ENCODE measurements at regions not wholly inside any gene's neighbourhood (a gene's known extent, or its start where the extent isn't known, plus 50 kb on each side); places are given as distances from the start of the nearest gene placed in this dataset.

DNA sequence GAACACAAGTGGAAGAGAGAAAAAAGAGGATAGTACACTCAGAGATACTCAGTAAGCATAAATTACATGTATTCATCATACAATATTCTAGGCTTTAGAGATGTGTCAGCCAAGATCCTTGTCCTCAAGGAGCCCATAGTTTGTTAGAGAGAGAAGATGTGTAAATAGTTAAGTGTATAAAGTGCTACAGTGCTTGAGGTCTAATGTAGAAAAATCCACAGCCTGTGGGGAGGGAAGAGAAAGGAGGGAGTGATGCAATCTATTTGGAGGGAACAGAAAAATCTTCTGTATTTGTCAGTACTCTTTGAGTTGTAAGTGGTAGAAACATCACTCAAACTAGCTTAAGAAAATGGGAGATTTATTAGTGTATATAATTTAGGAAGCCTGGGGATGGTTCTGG, 81.9 kb downstream of the PALM2AKAP2 start:
- TF ChIP-seq, protein P1, sequence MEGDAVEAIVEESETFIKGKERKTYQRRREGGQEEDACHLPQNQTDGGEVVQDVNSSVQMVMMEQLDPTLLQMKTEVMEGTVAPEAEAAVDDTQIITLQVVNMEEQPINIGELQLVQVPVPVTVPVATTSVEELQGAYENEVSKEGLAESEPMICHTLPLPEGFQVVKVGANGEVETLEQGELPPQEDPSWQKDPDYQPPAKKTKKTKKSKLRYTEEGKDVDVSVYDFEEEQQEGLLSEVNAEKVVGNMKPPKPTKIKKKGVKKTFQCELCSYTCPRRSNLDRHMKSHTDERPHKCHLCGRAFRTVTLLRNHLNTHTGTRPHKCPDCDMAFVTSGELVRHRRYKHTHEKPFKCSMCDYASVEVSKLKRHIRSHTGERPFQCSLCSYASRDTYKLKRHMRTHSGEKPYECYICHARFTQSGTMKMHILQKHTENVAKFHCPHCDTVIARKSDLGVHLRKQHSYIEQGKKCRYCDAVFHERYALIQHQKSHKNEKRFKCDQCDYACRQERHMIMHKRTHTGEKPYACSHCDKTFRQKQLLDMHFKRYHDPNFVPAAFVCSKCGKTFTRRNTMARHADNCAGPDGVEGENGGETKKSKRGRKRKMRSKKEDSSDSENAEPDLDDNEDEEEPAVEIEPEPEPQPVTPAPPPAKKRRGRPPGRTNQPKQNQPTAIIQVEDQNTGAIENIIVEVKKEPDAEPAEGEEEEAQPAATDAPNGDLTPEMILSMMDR (IDR thresholded peaks at IDR 0.05; ENCODE audit: low read depth, low read length, missing control alignments): no peak
- no peak for DNase-seq (ENCODE audit: extremely low read depth, low read depth)
- no peak overlapping the region for H3K4me3 ChIP-seq (replicated peaks; ENCODE audit: low read depth, low read length)

DNA sequence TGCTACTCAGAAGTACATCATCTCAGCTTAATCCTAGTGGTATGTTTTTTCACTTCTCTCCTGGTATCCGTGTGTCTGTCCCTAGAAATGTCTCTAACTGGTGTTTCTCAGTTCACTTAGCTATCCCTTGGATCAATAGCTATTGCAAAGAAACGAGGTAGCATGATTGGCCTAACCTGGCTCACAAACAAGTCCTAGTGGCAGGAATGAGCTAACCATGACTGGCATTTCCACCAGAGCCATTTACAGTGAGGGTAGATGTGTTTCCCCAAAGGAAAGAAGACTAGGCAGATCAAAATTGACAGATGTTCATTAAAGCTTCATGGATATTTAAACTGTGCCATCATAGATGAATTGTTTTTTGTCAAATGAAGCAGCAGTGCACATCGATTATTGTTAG, 82.5 kb downstream of the PALM2AKAP2 start:
- no peak for DNase-seq (ENCODE audit: extremely low read depth, low read depth)
- no peak overlapping the region for H3K4me3 ChIP-seq (replicated peaks; ENCODE audit: low read depth, low read length)
- TF ChIP-seq, protein P1 (IDR thresholded peaks at IDR 0.05; ENCODE audit: low read depth, low read length, missing control alignments): no peak

DNA sequence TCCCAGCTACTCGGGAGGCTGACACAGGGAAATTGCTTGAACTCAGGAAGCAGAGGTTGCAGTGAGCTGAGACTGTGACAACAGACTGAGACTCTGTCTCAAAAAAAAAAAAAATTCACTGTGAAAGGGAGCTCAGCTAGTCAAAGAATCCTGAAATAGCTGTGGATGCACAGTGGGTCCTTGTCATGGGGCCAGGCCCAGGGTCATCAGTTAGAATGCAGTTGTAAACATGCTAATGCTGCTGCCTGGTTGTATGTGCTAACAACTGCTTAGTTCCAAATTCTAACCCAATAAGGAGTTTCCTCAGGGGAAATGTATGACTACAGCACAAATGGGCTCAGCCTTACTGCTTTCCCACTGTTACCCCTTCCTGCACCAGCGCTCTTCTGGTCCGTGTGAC, 84.0 kb downstream of the PALM2AKAP2 start:
- TF ChIP-seq, protein P1 (IDR thresholded peaks at IDR 0.05; ENCODE audit: low read depth, low read length, missing control alignments): no peak
- DNase-seq (ENCODE audit: extremely low read depth, low read depth): no peak
- no peak overlapping the region for H3K4me3 ChIP-seq (replicated peaks; ENCODE audit: low read depth, low read length)

DNA sequence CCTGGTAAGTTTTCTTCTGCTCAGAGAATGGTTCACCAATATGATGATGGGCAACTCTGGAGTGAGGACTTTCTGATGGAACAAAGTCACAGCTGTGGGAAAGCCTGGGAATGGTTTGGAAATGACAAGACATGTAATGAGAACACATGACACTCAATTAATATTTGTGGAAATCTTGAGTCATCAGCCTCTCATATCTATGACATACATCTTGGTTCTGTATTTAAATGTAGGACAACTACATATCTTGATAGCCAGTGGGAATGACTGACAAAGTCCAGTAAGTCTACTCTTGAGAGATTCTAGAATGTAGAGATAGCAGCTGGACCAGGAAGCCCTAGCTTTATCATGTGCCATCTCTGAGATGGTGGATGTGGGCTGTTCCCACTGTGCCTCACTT, 85.5 kb downstream of the PALM2AKAP2 start:
- no peak overlapping the region for H3K4me3 ChIP-seq (replicated peaks; ENCODE audit: low read depth, low read length)
- no peak for DNase-seq (ENCODE audit: extremely low read depth, low read depth)
- TF ChIP-seq, protein P1 (IDR thresholded peaks at IDR 0.05; ENCODE audit: low read depth, low read length, missing control alignments): no peak

DNA sequence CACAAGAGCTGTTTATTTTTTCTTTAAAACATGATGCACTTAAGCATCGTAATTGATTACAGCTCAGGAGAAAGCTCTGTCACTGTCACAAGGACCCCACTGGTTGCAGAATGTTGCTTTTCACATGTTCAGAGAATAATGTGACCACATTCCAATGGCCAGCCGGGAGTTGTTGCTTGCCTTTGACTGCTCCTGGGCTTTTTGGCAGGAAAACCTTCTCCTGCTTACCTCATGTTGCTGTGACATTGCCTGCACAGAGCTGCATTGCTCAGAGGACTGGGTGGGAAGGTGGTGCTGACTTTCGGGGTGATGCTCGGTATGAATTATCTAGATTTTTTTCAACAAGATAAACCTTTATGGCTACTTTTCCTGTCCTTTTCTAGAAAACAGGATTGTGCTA, 88.2 kb downstream of the PALM2AKAP2 start:
- no peak overlapping the region for H3K4me3 ChIP-seq (replicated peaks; ENCODE audit: low read depth, low read length)
- no peak for DNase-seq (ENCODE audit: extremely low read depth, low read depth)
- TF ChIP-seq, protein P1 (IDR thresholded peaks at IDR 0.05; ENCODE audit: low read depth, low read length, missing control alignments): no peak

DNA sequence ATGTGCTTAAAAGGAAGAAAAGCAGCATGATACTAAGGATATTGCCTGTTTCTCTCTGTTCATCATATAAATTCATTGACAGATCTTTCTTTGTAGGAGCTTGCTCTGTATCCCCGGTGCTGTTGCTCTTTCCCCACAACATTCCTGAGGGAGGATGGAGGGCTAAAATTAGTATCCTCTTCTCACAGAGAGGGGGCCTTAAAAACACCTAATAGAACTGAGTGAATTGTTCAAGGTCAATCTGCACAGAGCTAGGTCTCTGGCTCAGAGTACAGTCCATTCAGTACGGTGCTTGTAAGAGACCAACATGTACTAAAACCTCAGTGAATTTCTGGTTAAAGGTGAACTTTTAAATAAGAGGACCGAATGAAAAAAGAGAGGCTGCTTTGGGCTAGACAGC, 88.7 kb downstream of the PALM2AKAP2 start:
- no peak overlapping the region for H3K4me3 ChIP-seq (replicated peaks; ENCODE audit: low read depth, low read length)
- no peak for DNase-seq (ENCODE audit: extremely low read depth, low read depth)
- TF ChIP-seq, protein P1 (IDR thresholded peaks at IDR 0.05; ENCODE audit: low read depth, low read length, missing control alignments): no peak

DNA sequence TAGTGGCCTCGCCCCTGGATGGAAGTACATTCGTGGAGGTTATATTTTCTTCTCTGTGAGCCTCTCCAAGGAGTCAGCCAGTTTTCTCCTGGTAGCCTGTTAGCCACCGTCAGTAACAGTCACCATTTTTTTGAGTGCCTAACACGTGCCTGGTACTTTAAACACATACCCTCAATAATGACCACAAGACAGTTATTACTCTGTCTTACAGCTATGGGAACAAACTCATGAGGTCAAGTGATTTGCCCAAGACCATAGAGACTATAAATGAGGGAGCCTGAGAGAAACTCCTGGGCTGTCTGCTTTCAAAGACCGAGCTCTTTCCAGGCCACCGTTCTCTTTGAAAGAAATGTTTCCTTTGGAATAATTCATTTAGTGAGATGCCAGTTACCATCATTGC, 90.4 kb downstream of the PALM2AKAP2 start:
- TF ChIP-seq, protein P1 (IDR thresholded peaks at IDR 0.05; ENCODE audit: low read depth, low read length, missing control alignments): no peak
- H3K4me3 ChIP-seq (replicated peaks; ENCODE audit: low read depth, low read length): no peak overlapping the region
- DNase-seq (ENCODE audit: extremely low read depth, low read depth): no peak

All from HFF-Myc (cell line).